Transverse colon (tissue), 4 donors: ENCODE measurements at regions not wholly inside any gene's neighbourhood (a gene's known extent, or its start where the extent isn't known, plus 50 kb on each side); places are given as distances from the start of the nearest gene placed in this dataset.

Experiments
- DNase-seq: peaks from one replicate; pipeline ENCODE4 v3.0.0-alpha.2; 2019
- H3K27ac ChIP-seq, 4 donors: fragments of 200-600 bp; sonication (generic); 2 replicates each; pipeline ENCODE4 v1.5.1; 2016 to 2018; ENCODE audit warnings: inconsistent platforms in 4 of 4
- H3K27me3 ChIP-seq: fragments of 200-600 bp; sonication (generic); 2 replicates; pipeline ENCODE4 v1.5.1; 2017; ENCODE audit warnings: inconsistent platforms
- H3K36me3 ChIP-seq, 4 donors: fragments of 200-600 bp; sonication (generic); 2 replicates each; pipeline ENCODE4 v1.5.1; 2017 to 2019; ENCODE audit warnings: inconsistent platforms in 4 of 4
- H3K4me1 ChIP-seq, 4 donors: fragments of 200-600 bp; sonication (generic); 2 replicates each; pipeline ENCODE4 v1.5.1; 2017 to 2020; ENCODE audit warnings: inconsistent platforms in 4 of 4
- H3K4me3 ChIP-seq, 4 donors: fragments of 200-600 bp; sonication (generic); 1 replicate in 1 of 4; 2 replicates in 3 of 4; pipeline versions ENCODE4 v1.5.1 to v1.6.1; 2017 to 2019; ENCODE audit warnings: inconsistent platforms in 4 of 4
- H3K9me3 ChIP-seq, 2 donors: fragments of 200-600 bp; sonication (generic); 2 replicates each; pipeline ENCODE4 v1.5.1; 2017 to 2019; ENCODE audit warnings: inconsistent platforms in 2 of 2
- EP300 ChIP-seq: sonication (generic); formaldehyde crosslinking; IDR thresholded peaks from one replicate; pipeline ENCODE4 v1.6.1; 2017; ENCODE audit warnings: antibody characterized with exemption, low read depth
- POLR2A ChIP-seq: fragments of 450-650 bp; IDR thresholded peaks from one replicate; pipeline ENCODE4 v1.6.1; 2016; ENCODE audit warnings: antibody characterized with exemption, mild to moderate bottlenecking, moderate library complexity
- POLR2AphosphoS5 ChIP-seq, 3 donors: sonication (generic); formaldehyde crosslinking; IDR thresholded peaks; one replicate each; pipeline ENCODE4 v1.6.1; 2016; ENCODE audit warnings: antibody characterized with exemption in 3 of 3
- WGBS, 2 donors: methylation state at CpG; one replicate each; pipeline ENCODE4 v1.1.5; 2018; ENCODE audit warnings: low coverage in 1 of 2; 5-methylcytosine and 5-hydroxymethylcytosine counted together
- in situ Hi-C, 4 donors: fragments of 200-750 bp; cut with MboI; loops; one replicate each; pipeline versions ENCODE4 v1.15.0 to v1.15.1; 2017; ENCODE audit warnings: low sequenced_read_pairs in 3 of 4, low pct_ligation_motif_present in 1 of 4, low pct_unique_long_range_greater_than_20kb in 1 of 4
- intact Hi-C: fragments of 100-400 bp; cut with DNase I; formaldehyde crosslinking; loops from one replicate; pipeline ENCODE4 v1.15.1; 2023; ENCODE audit warnings: low total_unique reads
- TF ChIP-seq, protein P1 (sequence below), 5 experiments: fragments of 200-600 bp in 3 of 5; fragments of 450-650 bp in 2 of 5; sonication (generic) in 3 of 5; IDR thresholded peaks; 1 replicate in 2 of 5; 2 replicates in 3 of 5; pipeline ENCODE4 v1.5.1; 2016 to 2017; ENCODE audit warnings: antibody characterized with exemption in 5 of 5, inconsistent platforms in 3 of 5, mild to moderate bottlenecking in 2 of 5, moderate library complexity in 1 of 5

DNA sequence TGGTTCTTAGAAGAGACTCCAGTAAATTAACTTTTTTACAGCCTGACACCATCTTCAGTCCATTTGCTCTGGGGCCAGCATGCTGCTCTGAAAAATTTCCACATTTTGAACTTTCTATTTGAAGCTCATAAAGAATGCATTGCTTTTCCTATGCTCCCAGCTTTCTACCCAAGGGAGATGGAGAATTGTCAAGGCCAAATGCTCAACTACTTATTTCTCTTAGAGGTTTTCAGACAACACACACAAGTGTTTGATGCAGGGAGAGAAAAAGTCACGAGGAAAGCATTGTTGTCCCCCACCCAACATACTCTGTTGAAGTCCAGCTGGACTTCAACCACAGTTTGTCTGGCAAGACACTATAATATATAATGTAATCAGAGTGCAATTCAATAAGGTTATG, 100.3 kb upstream of the CADPS start:
- no peak for TF ChIP-seq POLR2AphosphoS5 (IDR thresholded peaks at IDR 0.05)
- TF ChIP-seq, protein P1, sequence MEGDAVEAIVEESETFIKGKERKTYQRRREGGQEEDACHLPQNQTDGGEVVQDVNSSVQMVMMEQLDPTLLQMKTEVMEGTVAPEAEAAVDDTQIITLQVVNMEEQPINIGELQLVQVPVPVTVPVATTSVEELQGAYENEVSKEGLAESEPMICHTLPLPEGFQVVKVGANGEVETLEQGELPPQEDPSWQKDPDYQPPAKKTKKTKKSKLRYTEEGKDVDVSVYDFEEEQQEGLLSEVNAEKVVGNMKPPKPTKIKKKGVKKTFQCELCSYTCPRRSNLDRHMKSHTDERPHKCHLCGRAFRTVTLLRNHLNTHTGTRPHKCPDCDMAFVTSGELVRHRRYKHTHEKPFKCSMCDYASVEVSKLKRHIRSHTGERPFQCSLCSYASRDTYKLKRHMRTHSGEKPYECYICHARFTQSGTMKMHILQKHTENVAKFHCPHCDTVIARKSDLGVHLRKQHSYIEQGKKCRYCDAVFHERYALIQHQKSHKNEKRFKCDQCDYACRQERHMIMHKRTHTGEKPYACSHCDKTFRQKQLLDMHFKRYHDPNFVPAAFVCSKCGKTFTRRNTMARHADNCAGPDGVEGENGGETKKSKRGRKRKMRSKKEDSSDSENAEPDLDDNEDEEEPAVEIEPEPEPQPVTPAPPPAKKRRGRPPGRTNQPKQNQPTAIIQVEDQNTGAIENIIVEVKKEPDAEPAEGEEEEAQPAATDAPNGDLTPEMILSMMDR (IDR thresholded peaks at IDR 0.05), result no peak
- no peaks in the 10 kb centered on the region for H3K27me3 ChIP-seq
- no peak overlapping the region for H3K4me3 ChIP-seq
- no peaks in the 10 kb centered on the region for H3K36me3 ChIP-seq
- in situ Hi-C loops, result no loop called here
- intact Hi-C loops, result no loop called here
- H3K4me1 ChIP-seq, result no peaks in the 10 kb centered on the region
- WGBS, 2 donors, result 49 to 86% methylated on average over 1 of the region's 1 CpG
- H3K9me3 ChIP-seq, result no peaks in the 10 kb centered on the region
- DNase-seq, result no peak
- no peak overlapping the region for H3K27ac ChIP-seq

DNA sequence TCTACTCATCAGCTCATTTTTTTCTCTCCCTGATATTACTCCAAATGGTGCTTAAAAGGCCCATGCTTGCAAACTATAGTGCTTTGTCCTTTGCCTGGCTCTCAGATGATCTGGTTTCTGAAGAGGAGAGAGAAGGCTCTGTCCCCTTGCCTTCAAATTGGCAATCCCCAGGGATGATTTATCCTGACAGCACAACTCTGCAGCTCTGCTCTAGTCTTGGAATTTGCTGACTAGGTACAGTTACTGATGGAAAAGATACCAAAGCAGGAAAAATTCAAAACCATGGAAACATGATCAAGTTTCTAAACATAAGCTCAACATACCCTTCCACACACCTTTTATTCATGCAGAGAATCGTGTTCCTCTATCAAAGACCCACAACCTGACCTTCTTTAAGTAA, 106.7 kb upstream of the CADPS start:
- H3K4me3 ChIP-seq, result no peak overlapping the region
- no peak overlapping the region for H3K27ac ChIP-seq
- no peaks in the 10 kb centered on the region for H3K27me3 ChIP-seq
- intact Hi-C loops, result loop anchor here (5.0 kb wide), 1 partner anchor 1860 kb away; no protein-coding TSS in a partner anchor
- TF ChIP-seq, protein P1 (IDR thresholded peaks at IDR 0.05), result no peak
- in situ Hi-C loops, result no loop called here
- no peaks in the 10 kb centered on the region for H3K4me1 ChIP-seq
- 0 to 18% methylated on average over 1 of the region's 1 CpG for WGBS, 2 donors
- no peak for DNase-seq
- no peaks in the 10 kb centered on the region for H3K9me3 ChIP-seq
- H3K36me3 ChIP-seq, result no peaks in the 10 kb centered on the region

DNA sequence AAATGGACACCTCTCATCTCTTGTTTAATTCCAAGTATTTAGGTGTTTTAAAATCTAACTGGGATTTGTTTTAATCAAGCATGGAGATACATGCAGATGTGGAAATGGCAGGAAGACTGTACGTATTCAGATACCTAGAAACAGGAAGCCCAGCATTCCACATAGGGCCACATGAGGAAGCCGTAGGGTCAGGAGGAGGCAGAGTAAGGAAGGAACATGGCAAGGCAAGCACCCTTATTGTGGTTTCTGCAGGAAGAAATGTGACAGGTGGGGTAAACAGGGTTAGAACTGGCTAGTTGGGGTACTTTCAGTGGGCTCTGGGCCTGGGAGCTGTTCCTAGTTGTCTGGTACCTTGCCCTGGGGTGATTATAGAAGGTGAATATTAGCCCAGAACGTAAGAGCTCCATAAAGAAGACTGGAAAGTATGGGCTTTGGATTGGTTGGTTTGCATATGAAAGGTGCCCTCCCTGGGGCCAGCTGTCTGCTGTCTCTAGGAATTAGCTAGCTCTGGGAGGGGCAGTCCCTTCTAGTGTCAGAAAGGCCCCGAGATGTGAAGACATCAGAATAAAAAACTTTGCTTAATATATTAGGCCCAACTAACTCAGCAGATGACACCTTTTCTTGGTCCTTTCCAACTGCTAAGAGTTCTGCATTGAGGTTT, 107.7 kb upstream of the CADPS start:
- intact Hi-C loops, result loop anchor here (5.0 kb wide), 1 partner anchor 1861 kb away; no protein-coding TSS in a partner anchor
- no peaks in the 10 kb centered on the region for H3K4me1 ChIP-seq
- TF ChIP-seq EP300, result no peak
- TF ChIP-seq, protein P1 (IDR thresholded peaks at IDR 0.05), result no peak
- TF ChIP-seq POLR2A, result no peak
- no peak for TF ChIP-seq POLR2AphosphoS5 (IDR thresholded peaks at IDR 0.05)
- no peak overlapping the region for H3K27ac ChIP-seq
- in situ Hi-C loops, result no loop called here
- H3K27me3 ChIP-seq, result no peaks in the 10 kb centered on the region
- no peaks in the 10 kb centered on the region for H3K36me3 ChIP-seq
- WGBS, 2 donors, result 65 to 72% methylated on average over 2 to 4 of the region's 4 CpGs
- DNase-seq, result no peak
- H3K9me3 ChIP-seq, result no peaks in the 10 kb centered on the region
- H3K4me3 ChIP-seq, result no peak overlapping the region

DNA sequence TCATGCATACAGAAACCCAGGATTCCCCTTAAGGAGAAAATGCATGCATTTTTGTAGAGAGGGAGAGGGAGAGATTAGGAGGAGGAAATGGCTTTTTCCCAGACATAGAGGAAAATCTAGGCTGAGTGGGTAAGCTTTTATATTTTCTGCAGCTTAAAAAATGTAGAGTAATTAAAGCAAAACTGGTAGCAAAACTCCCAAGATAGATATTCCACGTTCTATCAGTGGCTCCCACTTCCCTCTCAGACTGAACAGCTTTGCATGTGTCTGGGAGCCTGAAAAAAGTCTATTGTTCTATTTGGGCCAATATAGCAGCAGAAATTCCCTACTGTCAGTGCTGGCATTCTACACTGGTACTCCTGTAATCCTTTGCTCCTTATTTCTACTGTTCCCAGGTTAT, 110.8 kb upstream of the CADPS start:
- H3K27ac ChIP-seq, result no peak overlapping the region
- in situ Hi-C loops (no loop called here), intact Hi-C loops (no loop called here)
- no peaks in the 10 kb centered on the region for H3K4me1 ChIP-seq
- no peak overlapping the region for H3K4me3 ChIP-seq
- no peak for DNase-seq
- H3K36me3 ChIP-seq, result no peaks in the 10 kb centered on the region
- H3K27me3 ChIP-seq, result no peaks in the 10 kb centered on the region
- TF ChIP-seq POLR2A, result no peak
- no peak for TF ChIP-seq POLR2AphosphoS5 (IDR thresholded peaks at IDR 0.05)
- TF ChIP-seq, protein P1 (IDR thresholded peaks at IDR 0.05), result no peak
- no peak for TF ChIP-seq EP300
- 33 to 59% methylated on average over 1 of the region's 1 CpG for WGBS, 2 donors
- no peaks in the 10 kb centered on the region for H3K9me3 ChIP-seq
